ENCODE measurements at regions not wholly inside any gene's neighbourhood (a gene's known extent, or its start where the extent isn't known, plus 50 kb on each side); places are given as distances from the start of the nearest gene placed in this dataset.
"Not testable (repeated sequence)": the region's sequence is repeated elsewhere in the genome, so short reads cannot be mapped to it uniquely, and the experiment has no call there.

DNA sequence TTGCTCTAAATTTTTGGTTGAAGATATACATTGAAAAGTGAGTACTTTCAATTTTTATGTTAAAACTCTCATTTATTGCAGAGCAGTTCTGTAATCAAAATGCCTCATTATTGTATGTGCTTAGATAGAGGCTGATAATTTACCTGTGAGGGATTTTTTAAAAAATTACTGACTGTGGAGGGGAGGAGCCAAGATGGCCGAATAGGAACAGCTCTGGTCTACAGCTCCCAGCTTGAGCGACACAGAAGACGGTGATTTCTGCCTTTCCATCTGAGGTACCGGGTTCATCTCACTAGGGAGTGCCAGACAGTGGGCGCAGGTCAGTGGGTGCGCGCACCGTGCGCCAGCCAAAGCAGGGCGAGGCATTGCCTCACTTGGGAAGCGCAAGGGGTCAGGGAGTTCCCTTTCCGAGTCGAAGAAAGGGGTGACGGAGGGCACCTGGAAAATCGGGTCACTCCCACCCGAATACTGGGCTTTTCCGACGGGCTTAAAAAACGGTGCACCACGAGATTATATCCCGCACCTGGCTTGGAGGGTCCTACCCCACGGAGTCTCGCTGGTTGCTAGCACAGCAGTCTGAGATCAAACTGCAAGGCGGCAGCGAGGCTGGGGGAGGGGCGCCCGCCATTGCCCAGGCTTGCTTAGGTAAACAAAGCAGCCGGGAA, 89.4 kb downstream of the DDX11 start:
- not testable (repeated sequence) for DNase-seq

DNA sequence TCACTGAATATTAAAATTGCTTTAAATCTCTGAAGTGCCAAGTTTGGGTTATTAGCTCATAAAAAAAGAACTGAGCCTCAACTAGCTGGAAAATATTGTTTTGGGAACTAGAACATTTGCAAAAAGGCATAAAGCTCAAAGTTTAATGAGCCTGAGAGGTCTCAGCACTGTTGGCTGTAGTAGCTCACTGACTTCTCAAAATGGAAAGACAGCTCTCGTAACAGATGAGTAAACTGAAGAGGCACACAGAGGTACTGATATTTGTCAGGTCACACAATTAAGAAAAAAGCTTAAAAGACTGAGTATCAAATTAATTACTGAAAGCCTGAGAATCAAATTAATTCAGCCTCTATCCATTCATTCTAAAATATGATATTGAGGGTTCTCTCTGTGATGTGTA, 100.6 kb downstream of the DDX11 start:
- DNase-seq, result not testable (repeated sequence)

DNA sequence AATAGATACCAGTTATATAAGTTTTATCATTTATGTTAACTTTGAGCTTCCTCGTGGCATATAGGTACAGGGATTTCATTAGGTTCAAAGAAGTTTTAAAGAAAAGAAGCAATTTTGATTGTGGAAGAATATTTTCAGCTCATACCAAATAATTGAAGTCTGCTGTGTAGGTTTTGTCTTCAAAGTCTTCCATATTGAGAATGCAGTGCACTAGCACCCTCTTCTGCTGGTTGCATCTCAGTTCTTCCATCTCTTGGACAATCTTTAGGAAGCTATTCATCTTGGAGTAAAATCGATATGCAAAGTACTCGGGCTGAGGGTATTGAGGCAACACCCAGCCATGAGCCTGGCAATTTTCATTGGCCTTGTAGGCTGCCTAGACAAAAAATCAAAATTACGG, 103.9 kb downstream of the DDX11 start:
- not testable (repeated sequence) for DNase-seq

DNA sequence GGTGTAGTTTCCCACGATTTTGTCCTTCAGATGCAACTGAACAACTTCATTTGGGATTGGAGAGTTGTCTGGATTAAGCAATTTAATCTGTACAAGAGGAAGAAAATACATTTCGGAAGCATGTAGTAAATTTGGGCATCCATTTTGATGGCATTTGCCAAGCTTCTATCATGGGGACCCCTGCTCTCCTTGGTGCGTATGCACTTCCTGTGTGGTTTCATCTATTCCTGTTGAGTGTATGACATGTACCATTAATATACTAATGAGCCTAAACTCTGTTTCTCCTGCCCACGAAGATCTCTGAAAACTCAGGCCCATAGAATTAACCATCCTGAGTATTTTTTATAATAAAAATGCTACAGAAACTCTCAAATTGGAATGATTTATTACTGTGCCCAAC, 105.2 kb downstream of the DDX11 start:
- DNase-seq, result not testable (repeated sequence)

DNA sequence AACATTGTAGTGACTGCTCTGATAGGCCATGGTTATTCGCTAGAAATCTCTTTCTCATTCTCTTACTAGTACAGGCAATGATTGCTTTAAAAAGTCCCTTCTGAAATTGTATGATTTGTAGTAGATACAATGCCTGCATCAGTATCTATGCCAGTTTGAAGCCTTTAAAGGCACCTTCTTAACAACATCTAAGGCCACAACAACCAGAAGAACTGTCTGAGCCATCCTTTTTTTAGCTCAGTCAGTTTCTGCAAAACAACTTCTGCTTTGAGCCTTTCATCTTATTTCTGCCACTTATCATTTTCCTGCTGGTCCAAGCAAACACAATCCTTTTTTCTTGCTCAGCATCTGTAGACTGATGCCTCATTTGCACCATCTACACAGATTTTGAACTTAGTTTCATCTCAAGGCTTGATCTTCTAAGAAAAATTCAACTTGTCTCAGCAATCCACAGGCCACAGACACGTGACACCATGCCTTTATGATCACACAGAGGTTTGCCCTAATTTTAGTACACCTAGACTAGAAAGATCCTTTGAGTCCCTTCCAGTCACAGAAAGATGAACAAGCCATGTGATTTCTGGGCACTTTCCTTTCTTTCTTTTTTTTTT, 106.1 kb downstream of the DDX11 start:
- not testable (repeated sequence) for DNase-seq

DNA sequence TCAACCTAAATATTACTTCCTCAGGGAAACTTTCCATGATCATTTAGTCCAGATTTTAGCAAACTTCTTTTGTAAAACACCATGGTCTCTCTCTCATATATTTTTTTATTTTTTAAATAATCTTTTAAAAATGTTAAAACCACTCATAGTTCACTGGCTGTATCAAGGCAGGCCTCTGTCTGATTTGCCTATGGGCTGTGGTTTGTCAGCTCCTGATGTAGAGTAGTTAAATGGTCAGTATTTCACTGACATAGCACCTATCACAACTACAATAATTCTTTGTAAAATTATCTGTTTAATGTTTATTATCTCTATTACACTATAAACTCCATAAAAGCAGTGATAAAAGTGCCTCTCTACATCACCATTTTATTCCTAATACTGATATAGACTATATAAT, 108.9 kb downstream of the DDX11 start:
- DNase-seq, result not testable (repeated sequence)

DNA sequence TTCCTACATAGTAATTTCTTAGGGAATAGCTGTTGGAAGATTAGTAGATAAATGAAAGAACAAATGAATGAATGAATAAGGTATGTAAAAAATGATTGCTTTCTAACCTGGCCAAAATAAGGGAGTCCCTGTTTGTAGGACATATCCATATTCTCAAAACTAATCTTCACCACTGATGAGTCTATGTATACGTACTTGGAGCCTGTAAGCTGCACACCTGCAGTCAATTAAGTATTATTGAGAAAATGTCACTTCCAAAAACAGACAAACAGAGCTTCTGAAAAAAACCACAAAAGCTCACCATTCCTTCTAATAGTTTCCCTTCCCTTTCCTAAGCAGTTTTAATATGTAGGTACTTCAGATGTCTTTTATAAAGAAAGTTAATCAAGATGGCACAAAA, 109.4 kb downstream of the DDX11 start:
- DNase-seq, result not testable (repeated sequence)

DNA sequence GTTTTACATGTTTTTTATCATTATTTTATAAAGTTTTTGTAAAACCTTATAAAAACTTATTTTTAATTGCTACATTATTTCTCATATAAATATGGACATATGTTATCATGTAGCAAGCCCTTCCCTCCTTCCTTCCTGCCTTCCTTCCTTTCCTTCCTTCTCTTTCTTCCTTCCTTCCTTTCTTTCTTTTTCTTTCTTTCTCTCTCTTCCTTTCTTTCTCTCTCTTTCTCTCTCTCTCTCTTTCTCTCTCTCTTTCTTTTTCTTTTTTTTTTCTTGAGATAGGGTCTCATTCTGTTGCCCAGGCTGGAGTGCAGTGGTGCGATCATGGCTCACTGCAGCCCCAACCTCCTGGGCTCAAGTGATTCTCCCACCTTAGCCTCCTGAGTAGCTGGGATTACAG, 110.2 kb downstream of the DDX11 start:
- DNase-seq, result not testable (repeated sequence)

DNA sequence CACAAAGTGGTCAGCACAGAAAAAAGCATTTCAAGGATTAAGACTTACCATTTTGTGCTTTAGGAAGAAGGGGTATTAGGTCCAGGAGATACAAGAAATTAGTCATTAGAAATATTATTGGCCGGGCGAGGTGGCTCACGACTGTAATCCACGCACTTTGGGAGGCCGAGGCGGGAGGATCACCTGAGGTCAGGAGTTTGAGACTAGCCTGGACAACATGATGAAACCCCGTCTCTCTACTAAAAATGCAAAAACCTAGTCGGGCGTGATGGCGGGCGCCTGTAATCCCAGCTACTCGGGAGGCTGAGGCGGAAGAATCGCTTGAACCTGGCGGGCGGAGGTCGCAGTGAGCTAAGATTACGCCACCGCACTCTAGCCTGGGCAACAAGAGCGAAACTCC, 111.0 kb downstream of the DDX11 start:
- not testable (repeated sequence) for DNase-seq

DNA sequence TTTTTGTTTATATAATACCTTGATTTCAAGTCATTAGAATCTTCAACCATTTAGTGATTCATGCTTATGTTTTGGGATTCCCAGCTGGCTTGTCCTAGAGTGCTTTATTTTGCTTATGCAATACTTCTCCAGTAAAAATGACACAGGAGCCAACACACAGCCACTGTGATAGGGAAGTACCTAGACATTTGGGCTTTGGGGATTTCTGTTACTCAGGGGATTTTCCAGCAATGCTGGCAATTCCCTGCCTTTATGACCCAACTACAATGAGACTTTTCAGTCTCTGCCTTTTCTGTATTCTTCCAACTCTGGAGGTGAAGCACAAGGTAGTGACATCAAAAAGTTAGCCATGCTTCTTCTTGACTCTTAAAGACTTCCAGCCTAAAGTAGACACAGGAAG, 119.0 kb downstream of the DDX11 start:
- DNase-seq, result not testable (repeated sequence)

DNA sequence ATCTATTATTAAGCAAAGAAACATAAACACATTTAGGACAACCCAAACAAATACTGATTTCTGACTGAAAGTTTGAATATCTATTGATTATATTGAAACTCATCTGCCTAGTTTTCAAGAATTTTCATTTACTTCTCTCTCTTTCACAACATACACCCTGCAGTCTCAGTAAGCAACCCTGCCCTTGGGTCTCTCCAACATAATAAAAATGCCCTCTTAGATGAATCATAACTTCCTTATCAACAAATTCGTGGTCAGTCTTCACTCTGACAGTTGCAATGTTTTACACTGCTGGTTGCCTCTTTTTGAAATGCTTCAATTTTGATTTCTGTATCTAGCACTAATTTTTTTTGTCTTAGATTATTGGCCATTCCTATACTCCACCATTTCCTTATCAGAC, 122.0 kb downstream of the DDX11 start:
- not testable (repeated sequence) for DNase-seq

DNA sequence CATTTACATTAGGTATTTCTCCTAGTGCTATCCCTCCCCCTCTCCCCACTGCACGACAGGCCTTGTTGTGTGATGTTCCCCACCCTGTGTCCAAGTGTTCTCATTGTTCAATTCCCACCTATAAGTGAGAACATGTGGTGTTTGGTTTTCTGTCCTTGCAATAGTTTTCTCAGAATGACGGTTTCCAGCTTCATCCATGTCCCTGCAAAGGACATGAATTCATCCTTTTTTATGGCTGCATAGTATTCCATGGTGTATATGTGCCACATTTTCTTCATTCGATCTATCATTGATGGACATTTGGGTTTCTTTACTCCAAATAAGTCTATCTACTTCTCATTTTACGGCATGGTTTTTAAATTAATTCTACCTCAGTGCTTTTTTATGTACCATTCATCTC, 125.8 kb downstream of the DDX11 start:
- not testable (repeated sequence) for DNase-seq

DNA sequence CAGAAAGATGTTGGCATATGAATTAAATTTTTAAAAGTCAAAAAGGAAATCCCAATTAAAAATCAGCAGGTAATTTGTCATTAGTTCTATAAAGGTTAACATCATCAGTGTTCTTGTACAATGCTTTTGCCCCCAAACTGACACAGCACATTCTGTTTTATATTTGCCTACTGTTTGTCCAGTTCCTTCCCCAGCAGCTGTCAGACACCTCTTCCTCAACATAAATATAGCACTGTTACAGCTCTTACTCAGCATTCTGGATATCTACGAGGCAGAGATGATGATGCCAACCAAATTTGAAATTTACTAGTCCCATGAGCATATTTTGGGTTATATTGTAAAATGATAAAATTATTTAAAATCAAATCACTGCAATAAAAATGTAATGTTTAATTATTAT, 124.6 kb downstream of the SINHCAF start:
- no peak for DNase-seq

DNA sequence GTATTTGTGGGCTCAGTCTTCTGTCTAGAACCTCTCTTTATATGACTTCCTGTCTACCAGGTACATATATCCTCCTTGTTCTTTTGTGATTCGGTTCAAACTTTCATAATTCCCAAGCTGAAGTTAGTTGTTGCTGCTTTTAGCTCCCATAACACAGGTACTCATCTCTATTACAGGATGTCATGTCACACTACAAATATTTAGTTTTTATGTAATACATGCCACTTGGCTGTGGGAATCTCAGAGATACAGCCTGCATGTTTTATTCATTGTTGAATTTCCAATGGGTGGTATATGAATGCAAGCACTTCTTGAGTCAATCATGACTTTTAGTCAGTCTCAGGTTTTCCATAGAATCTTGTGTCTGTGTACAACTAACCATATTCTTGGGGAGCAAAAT, 122.7 kb downstream of the SINHCAF start:
- DNase-seq, result no peak

DNA sequence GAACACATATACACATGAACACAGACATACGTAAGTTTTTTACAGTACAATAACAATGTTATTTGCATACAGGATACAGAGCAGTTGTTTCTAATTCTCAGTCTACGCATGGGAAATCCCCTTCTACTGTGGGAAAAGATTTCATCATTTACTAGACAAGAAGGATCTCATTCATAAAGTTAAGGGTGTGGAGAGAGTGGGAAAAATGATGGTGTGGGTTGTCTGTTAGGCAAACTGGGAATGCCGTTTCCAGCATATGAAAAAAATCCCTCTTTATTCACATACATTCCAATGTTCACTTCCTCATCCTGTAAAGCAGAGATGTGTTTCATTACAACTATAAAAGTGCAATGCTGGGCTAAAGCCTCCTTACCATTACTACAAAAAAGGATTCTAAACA, 120.9 kb downstream of the SINHCAF start:
- DNase-seq, result no peak

DNA sequence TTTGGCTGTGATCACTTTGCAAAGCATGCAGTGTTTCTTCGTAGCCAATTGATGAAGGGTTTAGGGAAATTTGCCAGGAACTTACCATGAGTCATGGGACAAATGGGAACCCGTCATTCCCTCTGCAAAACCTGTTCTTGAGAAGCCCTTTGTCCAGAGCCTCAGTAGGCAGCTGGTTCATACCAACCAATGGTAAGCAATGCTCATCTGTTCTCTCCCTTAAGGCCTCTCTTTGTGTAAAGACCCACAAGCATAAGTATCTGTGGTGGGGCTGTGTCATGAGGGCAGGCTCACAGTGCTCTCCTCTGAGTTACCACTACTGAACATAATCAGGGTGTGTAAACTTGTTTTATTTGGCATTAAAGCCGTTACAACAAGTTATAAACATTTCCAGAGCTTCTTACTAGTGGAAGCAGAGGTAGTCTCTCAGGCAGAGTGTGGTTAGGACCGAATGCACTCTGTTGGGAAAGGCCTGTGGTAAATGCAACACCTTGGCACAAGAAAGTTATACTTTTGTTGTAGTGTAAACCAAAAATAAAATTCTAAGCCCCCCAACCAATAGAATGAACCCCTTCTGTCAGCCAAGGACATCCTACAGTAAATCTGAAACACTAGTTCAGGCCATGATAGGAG, 119.8 kb downstream of the SINHCAF start:
- DNase-seq, result no peak

DNA sequence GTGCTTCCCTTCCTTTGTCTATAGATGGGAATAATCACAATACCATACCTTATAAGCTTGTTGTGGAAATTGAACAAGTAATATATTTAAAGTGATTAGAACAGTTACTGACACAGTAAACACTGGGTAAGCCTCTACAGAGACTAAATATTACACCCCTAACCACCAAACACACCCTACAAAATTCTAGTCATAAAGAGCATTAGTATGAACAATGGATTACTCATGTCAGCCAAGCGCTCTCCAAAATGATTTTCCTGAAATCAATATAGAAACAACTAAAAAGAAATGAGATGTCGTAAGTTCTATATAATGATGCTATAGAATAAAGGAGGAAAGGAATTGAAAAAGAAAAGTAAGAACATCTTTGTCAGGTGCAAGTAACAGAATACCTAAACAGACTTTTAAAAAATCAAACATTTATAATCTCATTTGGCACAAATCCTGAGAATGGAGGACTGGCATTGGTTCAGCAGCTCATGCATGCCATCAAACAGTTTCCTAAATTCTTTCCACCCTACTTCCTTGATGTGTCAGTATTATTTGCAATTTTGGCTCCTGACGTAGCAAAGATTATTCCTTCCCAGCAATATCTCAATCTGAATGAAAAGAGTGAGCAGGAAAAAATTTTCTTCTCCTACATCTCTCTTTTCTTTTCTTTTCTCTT, 118.0 kb downstream of the SINHCAF start:
- no peak for DNase-seq

DNA sequence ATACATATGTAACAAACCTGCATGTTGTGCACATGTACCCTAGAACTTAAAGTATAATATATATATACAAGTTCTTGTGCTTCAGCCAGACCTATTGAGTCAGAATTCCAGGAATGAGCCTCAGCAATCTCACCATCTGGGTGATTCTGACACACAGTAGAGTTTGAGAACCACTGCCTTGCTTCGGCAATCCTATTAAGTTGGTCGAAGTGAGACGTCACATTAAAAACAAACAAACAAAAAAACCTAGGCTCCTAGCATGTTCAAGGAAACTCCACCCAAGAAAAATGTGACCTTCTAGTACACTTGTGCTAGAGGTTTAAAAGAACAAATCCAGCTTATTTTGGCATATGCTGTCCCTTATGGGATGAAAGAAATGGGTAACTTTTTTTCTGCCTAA, 115.8 kb downstream of the SINHCAF start:
- no peak for DNase-seq

DNA sequence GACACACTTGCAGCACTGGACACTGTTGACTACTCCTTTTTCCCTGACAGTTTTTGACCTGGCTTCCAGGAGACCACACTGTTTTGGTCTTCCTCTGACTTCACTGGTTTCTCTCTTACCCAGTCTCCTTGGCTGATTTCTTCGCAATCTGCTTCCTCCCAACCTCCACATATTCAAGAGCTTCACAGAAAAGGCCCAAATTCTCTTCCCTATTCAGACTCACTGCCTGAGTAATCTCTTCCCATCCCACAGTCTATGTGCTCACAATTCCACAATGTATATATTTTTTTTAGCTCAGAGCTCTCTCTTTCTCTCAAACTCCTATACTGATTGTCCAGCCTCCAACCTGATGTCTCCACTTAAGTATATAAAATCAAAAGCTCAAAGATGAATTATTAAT, 115.4 kb downstream of the SINHCAF start:
- no peak for DNase-seq

DNA sequence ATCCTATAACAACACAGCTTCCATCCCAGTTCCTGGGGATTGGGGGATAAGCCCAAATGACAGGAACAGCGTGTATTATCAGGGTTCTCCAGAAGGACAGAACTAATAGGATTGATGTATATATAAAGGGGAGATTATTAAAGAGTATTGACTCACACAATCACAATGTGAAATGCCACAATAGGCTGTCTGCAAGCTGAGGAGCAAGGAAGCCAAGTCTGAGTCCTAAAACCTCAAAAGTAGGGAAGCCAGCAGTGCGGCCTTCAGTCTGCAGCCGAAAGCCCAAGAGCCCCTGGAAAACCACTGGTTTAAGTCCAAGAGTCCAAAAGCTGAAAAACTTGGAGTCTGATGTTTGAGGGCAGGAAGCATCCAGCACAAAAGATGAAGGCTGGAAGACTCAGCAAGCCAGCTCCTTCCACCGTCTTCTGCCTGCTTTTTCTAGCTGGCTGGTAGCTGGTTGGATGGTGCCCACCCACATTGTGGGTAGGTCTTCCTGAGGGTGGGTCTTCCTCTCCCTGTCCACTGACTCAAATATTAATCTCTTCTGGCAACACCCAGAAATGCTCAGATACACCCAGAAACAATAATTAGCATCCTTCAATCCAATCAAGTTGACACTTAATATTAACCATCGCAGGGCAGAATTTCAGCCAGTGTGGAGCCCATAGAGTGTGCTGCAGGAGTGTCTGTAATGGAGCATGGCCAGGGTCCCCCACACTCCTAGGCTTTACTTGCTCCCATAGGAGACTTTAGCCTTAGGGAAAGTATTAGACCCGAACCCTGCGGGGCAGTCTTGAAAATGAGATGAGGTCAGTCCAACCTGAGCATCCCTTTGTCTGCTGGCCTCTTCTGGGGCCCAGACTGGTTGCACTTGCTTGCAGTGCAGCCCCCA, 111.1 kb downstream of the SINHCAF start:
- DNase-seq, result no peak

DNA sequence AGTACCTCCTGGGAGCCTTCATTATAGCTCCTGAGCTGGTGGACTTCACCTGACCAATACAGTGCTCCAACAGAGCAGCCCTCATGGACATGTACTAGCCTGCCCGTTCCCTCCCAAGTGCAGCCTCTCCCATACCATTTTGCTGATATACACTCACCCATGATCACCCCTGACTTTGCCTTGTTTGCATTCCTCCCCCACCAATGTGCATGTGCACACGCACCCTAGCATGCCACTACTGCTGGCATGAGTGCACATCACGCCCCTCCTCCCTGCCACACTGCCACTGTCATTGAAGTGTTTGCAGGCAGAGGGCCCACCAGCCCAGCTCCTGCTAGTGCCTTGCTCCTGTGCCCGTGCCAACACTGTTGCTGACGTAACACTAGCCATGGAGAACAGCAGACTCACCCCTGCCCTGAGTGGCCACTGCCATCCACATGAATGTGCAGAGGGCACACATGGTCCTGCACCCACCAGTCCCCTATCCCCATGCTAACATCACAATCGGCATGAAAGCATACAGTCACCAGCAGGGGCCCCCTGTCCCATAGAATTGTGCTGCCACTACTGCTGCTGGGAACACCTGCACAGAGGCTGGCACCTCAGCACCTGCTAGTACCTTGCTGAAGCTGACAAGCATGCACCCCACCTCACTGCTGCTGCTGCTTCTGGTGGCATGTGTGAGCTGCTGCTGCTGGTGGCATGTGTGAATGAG, 110.3 kb downstream of the SINHCAF start:
- no peak for DNase-seq

DNA sequence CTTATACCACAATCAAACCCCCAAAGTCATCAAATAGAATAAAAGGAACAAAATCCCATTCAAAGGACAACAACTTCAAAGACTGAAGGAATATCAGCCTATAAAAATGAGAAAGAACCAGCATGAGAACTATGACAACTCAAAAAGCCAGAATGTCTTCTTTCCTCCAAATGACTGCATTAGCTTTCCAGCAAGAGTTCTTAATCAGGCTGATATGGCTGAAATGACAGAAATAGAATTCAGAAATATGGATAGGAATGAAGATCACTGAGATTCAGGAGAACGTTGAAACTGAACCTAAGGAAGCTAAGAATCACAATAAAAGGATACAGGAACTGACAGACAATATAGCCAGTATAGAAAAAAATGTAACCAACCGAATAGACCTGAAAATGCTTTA, 109.5 kb downstream of the SINHCAF start:
- DNase-seq, result no peak
